HG03095 (cell line): ENCODE measurements at regions not wholly inside any gene's neighbourhood (a gene's known extent, or its start where the extent isn't known, plus 50 kb on each side); places are given as distances from the start of the nearest gene placed in this dataset.

ENCODE experiments used
- ATAC-seq: cut with Tn5 transposase; IDR thresholded peaks from one replicate; pipeline ENCODE4 v1.9.1; 2021; ENCODE audit warnings: moderate library complexity; ENCODE audit not compliant: unreplicated experiment

DNA sequence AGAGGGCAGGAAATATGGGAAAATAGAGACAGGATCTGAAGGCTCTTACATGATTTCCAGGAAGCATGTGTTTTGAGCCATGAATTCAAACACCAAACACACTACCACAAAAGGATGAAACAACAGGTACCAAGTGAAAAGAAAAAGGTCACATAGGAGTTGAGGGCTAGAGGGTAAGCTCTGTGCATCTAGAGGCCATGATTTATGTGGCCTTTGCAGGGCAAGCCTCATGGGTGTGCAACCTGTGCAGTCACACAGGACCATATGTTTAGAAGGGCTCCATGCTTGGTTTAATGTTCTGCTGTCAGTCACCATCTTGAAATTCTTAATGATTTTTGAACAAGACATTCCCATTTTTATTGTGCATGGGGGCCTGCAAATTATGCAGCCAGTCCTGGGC is 134.5 kb upstream of the CCDC68 start:
- no peak for ATAC-seq

DNA sequence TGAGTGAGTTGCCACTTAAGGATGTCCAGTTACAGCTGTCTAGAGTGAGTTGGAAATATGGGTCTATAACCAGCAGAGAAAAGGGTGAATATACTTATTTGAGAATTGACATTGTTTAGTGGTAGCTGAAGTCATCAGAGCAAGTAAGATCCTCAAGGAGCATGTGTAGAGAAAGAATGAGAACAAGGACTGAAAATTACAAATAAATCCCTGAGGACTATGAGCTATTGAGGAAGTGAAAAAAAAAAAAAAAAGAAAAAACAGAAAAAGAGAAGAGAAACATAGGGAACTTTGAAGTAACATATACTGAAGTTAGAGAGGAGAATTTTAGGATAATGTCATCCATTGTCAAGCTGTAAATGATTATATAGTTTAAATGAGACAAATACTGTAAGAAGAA is 134.0 kb upstream of the CCDC68 start:
- ATAC-seq: no peak

DNA sequence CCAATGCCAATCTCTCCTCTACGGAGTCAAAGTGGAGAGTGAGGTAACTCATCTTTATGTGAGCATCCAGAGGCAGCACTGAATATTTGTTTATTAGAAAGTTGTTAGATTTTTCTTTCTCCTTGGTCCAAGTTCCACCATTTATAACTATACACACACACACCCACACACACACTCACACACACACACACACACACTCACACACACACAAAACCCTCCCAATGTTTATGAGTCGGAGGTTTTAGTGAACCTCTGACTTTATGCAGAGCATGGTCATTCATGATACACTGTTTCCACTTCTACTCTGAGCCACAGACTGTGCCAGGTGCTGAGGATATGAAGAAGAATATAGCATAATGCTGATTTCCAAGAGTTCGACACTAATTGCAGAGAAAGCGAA is 132.9 kb upstream of the CCDC68 start:
- ATAC-seq: no peak

DNA sequence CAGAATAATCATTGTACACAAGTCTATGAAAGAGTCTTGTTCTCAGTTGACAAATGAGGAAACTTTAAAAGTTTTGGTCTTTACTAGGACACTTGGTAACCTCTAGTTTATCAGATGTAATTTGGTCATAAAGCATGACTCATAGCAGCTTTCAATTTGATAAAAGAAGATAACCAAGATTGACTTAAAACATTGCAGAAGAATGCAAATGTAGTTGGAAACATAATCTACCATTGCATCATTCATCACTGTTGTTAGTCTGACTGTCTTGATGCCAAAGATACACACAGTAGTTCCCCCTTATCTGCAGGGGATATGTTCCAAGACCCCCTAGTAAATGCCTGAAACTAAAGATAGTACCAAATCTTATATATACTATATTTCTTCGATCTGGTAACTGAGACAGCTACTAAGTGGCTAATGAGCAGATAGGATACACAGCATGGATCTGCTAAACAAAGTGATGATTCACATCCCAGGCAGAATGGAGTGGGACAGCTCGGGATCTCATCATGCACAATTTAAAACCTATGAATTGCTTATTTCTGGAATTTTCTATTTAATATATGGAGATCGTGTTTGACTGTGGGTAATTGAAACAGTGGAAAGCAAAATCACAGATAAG is 131.4 kb upstream of the CCDC68 start:
- ATAC-seq: no peak

DNA sequence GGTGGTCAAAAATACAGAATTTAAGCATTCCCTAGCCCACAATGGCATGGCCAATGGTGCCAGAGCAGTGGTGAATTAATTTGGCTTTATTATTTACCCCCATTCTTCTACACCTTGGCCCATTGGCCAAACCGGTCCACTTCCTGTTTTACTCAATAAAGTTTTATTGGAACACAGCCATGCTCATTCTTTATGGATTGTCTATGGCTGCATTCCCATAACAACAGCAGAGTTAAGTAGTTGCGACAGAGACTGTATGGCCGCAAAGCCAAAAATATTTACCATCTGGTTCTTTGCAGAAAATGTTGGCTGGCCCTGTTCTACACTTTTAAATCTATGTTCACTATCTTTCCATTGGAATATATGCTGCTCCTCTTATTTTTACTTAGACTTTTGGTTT is 130.3 kb upstream of the CCDC68 start:
- no peak for ATAC-seq

DNA sequence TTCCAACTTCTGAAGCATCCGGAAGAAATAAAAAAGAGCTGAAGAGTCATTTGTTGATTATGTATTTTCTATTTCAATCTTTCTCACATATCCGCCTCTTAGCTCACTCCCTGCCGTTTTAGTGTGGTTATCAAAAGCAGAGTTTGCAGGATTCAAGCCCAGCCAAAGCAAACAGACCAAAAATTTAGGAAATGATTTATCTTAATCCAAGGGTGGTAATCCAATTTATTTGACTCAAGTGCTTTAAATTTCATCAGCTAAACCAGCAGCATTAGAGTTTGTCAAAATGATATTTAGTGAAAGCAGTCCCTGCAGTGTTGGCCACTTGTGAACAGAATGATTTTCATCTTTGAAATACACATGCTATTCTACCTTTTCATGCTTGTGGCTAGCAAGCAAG is 129.3 kb upstream of the CCDC68 start:
- no peak for ATAC-seq

DNA sequence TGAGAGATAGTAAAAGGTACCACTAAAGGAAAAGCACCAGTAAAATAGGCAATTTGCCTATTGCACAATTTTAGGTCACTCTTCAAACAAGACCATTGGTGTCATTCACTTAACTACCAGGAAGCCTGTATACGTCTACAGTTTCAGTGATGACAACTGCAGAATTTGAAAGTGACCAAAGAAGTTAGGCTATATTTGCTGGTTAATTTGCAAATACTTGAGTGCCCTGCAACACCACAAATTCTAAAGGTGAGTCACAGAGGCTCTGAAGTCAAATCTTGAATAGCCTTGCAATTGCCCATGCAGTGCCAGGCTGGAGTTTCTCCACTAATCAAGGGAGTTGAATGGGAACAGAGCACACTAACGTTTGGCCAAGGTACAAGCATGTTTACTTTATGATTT is 128.7 kb upstream of the CCDC68 start:
- ATAC-seq: no peak

DNA sequence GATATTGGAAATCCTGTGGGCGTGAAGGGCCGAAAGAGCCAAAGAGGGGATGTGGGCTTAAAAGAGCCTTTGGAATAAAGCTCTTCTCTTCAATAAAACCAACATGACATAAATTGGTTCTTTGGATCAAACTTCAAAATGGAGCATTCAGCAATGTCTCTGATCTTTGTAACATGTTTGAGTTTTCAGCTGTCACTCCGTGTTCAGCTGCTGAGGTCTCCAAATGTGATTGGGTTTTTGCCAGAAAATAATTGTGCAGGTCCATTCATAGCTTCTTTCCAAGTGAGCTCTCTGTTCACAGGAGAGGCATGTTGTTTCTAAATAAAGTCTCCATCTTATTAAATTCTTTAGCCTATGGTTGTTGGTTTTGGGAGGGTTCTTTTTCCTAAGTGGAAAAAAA is 127.6 kb upstream of the CCDC68 start:
- ATAC-seq: no peak

DNA sequence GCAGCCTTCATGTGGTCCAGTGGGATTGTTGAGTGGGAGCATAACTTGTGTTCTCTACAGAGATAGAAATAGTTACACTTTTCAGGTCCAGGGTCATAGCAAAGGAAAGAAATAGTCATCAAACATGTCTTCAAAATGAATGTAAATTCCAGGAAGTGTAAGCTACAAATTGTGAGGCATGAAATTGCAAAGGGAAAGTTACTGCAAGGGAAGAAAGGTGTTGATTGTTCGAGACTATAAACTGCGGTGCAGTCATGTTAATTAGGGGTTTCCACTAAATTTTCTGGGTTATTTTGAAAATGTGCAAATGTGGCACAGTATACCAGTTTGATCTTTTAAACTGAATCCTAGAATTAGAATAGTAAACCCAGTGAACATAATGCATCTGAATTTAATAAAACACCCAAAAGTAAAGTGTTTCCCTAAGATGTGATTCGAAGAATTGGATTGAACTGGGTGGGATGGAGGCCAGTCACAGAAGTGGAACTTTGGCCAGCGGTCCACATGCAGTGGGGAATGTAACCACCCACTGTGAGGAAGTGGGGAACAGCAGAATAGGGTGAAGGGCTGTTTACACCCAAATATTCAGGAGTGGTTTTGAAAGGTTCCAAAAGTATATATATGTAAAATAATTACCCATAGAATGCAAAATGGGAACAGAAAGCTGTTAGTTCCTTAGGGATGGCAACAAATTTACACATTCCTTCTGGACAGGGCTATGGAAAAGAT is 126.5 kb upstream of the CCDC68 start:
- ATAC-seq: no peak

DNA sequence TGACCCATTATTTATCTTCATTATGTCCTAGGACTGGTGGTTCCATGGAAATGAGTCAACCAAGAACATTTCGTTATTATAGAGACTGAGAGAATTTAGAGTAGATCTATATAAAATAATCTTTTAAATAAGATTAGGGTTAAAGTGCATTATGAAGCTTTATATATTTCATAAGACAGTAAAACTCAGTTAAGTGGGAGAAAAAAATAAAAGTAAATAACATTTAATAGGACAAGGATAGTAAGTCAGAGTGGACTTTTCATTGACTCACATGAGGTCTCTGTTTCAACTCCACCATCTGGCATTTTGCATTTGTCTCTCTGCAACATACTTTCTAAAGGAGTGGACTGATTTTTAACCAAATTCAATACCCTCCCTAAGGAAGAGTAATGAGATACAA is 125.3 kb upstream of the CCDC68 start:
- ATAC-seq: no peak

DNA sequence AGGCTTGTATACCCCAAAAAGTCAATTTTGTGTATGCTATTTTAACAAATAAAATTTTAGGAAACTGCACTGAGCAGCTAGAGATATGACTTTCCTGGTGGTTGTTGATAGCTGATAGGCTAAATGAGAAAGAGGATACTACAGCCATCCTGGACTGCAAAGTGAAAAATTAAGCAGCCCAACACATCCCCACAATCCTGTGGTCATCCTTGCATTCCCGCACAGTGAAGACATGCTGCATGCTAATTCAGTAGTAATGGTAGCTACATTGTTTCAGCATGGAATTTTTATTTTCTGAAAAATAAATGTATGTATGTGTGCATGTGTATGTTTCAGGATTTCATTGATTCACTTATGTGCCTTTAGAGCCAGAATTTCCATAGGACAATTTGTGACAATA is 124.2 kb upstream of the CCDC68 start:
- no peak for ATAC-seq

DNA sequence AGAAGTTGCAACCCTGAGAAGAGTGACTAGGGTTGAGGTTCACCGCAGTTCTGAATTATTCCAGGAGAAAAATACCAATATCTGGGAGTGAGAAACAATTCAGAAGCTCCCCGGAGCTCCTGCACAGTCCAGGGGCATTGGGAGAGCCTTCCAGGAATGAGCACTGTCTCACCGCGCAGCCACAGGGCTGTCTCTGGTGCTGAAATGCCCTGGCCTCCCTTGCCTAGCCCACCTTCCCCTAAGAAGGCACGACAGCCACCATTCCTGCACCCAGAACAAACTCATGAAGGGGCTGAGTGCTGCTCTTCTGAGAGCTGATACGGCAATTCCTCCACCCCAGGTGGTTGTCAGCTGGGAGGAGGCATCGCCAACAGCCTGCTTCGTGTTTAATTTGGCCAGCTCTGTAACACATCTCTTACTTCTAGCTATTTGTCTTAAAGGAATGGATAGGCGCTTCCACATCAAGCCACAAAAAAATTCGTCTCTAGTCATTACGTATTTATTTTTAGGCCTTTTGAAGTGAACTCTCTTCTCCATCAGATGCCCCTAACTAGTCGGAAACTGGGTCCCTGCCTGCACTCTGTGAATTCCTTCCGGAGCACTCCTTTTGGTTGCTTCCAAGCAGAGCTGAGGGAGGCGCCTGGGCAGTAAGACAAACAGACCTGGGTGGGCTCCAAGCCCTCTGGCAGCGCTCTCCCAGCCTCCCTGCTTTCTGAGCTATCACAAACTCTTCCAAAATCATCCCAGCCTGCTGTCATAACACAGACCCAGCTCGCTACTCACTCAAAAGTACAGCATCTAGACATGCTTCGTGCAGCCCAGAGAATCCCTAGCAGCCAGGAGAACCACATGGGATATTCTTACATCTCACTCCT is 120.5 kb upstream of the CCDC68 start:
- ATAC-seq: no peak

DNA sequence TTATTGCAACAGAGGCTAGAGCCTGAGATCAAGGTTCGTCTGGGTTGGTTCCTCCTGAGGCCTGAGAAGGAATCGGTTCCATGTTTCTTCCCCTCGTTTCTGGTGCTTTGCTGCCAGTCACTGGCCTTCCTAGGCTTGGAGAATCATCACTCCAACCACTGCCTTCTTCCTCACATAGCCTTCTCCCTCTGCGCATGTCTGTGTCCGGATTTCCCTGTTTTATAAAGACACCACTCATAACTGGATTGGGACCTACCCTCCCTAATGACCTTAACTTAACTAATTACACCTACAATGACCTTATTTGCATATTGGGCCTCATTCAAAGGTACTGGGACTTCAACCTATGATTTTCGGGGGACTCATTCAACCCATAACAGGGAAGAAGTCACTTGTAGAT is 119.8 kb upstream of the CCDC68 start:
- ATAC-seq: no peak

DNA sequence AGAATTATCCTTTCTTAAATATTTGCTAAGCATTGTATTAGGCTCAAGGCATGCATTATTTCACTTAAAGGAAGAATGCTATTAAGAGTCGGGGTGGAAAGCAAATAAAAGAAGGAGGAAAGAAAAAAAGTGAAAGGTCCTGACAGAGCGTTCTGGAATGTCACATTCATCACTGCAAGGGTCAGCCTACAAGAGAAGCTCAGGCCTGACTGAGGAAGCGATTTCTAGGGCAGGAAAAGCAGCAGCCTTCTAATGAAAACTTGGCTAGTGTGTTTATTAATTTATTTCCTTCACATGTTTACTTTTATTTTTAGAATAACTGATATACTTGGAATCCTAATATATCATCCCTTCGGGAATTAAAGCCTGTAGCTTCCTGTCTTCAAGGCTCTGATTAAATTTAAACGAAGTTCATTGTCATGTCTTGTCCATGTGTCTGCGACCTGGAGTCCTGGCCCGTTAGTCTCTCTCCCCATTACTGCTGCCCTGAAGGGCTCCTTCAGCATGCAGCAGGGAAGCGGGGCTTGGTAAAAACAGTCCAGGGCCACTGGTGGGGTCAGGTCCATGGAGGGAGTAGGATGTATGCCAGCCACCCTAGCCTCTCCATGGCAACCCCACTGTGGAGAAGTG is 119.2 kb upstream of the CCDC68 start:
- ATAC-seq: no peak

DNA sequence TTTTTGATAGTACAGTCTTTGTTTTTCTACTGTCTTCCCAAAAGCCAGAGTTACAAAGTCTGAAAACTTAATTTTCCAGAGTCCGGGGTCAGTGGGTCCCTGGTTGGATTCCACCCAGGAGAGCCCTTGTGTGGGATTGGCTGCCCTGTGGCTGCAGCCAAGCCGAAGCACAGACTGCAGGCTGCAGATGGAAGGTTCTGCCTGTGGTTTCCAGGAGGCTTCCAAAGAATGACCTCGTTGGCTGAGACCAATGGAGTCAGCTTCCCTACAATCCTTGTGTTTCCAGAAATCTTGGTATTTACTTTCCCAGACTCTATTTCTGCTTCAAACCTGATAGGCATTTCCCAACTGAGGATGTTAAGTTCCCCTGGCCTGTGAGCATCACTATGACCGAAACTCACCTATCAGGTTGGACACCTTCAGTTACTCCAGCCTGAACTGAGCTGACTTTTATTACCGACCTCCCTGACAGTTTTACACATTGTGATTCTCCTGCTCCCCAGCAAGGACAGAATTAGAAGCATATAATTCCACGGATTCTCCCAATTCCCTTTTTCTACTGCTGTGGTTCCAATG is 117.5 kb upstream of the CCDC68 start:
- ATAC-seq: no peak

DNA sequence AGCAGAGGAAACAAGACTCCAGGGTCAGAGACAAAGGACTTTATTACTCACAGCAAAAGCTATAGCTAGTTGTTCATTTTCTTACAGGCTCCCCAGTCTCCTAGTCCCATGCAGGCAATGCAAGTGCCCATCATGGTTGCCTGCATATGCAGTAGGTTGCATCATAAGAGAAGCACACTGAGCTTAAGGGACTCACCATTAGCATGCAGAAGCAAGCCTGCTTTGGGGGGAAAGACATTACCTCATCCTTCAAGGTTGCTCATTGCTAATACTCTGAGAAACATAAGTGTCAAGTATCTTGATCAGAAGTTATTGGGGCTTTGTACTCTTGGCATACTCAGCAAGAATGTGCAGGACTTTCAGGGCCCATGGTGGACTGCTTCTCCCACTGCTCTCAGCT is 114.6 kb upstream of the CCDC68 start:
- no peak for ATAC-seq

DNA sequence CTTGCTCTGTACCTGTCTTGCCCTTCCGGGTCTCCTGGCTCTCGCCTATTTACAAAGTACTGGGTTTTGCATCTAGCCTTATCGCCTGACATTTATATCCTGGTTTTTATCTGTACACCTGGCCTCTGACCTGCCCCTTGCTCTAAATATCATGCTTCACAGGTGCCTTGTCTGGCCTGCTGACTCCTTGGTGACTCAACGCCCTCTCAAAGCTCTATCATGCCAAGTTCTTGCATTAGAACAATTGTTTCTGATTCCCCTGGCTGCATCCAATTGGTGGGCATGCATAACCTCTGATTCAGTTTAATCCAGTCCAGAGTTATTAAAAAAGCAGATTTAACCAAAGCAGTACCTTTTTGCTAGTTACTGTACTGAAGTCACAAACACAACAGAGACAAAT is 113.9 kb upstream of the CCDC68 start:
- ATAC-seq: no peak

DNA sequence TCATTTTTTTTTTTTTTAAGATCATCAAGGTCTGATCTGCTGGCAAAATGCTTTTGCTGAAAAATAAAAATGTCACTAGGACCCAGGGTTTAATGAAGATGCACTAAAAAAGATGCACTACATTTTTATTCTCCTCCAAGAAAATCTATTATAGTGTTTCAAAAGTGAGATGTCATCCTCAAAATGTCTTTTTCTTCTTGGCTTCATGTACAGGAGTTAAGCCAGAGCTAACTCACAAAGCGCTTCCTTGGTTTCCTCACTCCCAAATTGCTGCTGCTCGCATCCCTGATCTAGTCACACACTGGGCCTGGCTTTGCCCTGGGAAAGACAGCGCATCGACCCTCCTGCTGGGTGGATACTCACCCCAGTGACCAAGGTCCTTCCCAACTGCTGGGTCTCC is 113.4 kb upstream of the CCDC68 start:
- ATAC-seq: no peak

DNA sequence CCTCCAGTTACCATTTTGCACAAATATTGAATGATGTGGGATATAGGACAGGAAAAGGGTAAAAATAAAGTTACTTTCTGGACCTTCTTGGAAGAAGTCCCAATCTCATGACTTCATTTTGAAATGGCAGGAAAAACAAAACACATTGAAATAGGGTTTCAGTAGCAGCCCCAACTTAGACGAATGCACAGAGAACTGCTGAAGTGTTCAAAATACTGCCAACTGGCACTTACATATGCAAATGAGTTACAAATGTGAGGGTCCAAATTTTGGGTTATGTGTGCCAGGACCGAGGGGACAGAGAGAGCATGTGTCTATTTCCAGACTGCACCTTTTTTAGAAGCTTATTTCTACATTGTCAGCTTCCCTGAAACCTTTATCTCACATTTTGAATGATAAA is 112.9 kb upstream of the CCDC68 start:
- no peak for ATAC-seq

DNA sequence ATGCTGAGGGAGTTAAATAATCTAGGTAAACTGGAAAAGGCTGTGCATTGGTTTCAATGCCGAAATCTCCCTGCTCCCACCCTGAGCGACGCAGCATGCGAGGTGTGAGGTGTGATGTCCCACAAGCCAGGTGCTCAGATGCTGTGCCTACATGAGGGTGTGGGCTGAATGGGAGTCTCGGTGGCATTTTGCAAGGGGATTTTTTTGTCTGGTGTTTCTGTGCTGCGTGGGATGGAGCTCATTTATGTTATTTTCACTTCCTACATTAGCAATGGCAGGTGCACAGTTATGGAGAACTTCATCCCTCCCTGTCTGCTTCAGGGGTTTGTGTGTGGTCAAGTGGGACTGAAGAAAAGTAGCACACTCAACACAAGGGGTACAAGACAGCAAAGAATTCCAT is 110.2 kb upstream of the CCDC68 start:
- ATAC-seq: peak; percentile 82

DNA sequence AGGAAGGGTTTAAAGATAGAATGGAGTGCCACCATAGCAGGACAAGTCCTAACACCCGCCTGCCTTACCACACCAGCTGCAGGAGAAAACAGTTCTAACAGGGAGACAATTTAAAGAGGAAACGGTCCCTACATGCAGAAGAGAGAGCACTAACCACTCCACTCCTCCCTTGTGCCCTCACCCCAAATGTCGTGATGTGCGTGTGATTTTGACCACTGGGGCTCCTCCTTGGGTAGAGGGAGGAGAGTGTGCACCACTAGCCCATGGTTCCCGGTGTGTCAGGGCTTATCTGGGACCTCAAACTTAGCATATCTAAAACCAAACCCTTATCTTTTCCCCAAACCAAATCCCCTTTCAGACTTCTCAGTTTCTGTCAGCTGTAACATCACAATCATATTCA is 105.5 kb upstream of the CCDC68 start:
- ATAC-seq: peak; percentile 41
